ENCODE measurements at regions not wholly inside any gene's neighbourhood (a gene's known extent, or its start where the extent isn't known, plus 50 kb on each side); places are given as distances from the start of the nearest gene placed in this dataset.

GRCh38 chr5:62942384-62942783, 363.8 kb downstream of the LRRC70 start:
- no peak overlapping the region for H3K4me3 Mint-ChIP-seq
- H4K8ac ChIP-seq (replicated peaks; ENCODE audit: insufficient read length, low read depth, low read length): no peak overlapping the region
- no peaks in the 10 kb centered on the region for H3K4me1 ChIP-seq (ENCODE audit: insufficient read depth, low read length)
- no peak overlapping the region for H3T11ph ChIP-seq (ENCODE audit: low read length)
- no peak overlapping the region for H2BK5ac ChIP-seq (ENCODE audit: insufficient read length, low read length)
- TF ChIP-seq, protein P1, sequence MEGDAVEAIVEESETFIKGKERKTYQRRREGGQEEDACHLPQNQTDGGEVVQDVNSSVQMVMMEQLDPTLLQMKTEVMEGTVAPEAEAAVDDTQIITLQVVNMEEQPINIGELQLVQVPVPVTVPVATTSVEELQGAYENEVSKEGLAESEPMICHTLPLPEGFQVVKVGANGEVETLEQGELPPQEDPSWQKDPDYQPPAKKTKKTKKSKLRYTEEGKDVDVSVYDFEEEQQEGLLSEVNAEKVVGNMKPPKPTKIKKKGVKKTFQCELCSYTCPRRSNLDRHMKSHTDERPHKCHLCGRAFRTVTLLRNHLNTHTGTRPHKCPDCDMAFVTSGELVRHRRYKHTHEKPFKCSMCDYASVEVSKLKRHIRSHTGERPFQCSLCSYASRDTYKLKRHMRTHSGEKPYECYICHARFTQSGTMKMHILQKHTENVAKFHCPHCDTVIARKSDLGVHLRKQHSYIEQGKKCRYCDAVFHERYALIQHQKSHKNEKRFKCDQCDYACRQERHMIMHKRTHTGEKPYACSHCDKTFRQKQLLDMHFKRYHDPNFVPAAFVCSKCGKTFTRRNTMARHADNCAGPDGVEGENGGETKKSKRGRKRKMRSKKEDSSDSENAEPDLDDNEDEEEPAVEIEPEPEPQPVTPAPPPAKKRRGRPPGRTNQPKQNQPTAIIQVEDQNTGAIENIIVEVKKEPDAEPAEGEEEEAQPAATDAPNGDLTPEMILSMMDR (conservative IDR thresholded peaks at IDR 0.05): no peak
- no peak overlapping the region for H3K4ac ChIP-seq (ENCODE audit: low read depth, low read length)
- H3K4me1 Mint-ChIP-seq: peaks cover 7 to 10% of the 10 kb centered on the region in 2 experiments; a peak in 3 of 4 replicates
- no peaks in the 10 kb centered on the region for H3K36me3 Mint-ChIP-seq (ENCODE audit: insufficient read depth in 1 of 3, low read depth in 3 of 3)
- no peak for DNase-seq
- H4K5ac ChIP-seq (ENCODE audit: insufficient read length, low read depth, low read length): no peak overlapping the region
- no peak overlapping the region for H2BK20ac ChIP-seq (ENCODE audit: low read depth, low read length, poor library complexity, severe bottlenecking)
- no peak overlapping the region for H3K23ac ChIP-seq (ENCODE audit: insufficient read length, low read depth, low read length)
- no peaks in the 10 kb centered on the region for H3K23me2 ChIP-seq (ENCODE audit: insufficient read length, low read depth, low read length, poor library complexity, severe bottlenecking)
- no peak overlapping the region for H2BK15ac ChIP-seq (ENCODE audit: low read depth, low read length)
- no peak overlapping the region for H4K91ac ChIP-seq (ENCODE audit: insufficient read length, low read depth, low read length)
- no peak overlapping the region for H3K18ac ChIP-seq (ENCODE audit: insufficient read length, low read depth, low read length)
- no peak overlapping the region for H2AFZ ChIP-seq (ENCODE audit: low read length)
- no peak overlapping the region for H3K4me2 ChIP-seq (ENCODE audit: insufficient read depth, insufficient read length, low read length)
- no peak overlapping the region for H3K27ac Mint-ChIP-seq
- no peaks in the 10 kb centered on the region for H3K27me3 Mint-ChIP-seq (ENCODE audit: low read depth)
- no peak overlapping the region for H2BK12ac ChIP-seq (ENCODE audit: insufficient read length, low read depth, low read length)
- H3K27me3 ChIP-seq (ENCODE audit: insufficient read depth, low read length): no peaks in the 10 kb centered on the region
- no peak overlapping the region for H3K56ac ChIP-seq (ENCODE audit: insufficient read length, low read depth, low read length)
- H2BK120ac ChIP-seq (ENCODE audit: low read depth, low read length, poor library complexity, severe bottlenecking): no peak overlapping the region
- no peak overlapping the region for H3K9ac ChIP-seq (ENCODE audit: extremely low read depth, insufficient read length, low read length)
- WGBS (ENCODE audit: extremely low coverage, insufficient read length, low lambda C conversion rate): no CpG with 5 or more reads among the region's 4 CpGs
- H3K79me1 ChIP-seq (ENCODE audit: insufficient read depth, low read depth, low read length, poor library complexity, severe bottlenecking): no peaks in the 10 kb centered on the region
- no peaks in the 10 kb centered on the region for H3K9me3 Mint-ChIP-seq
- no peak overlapping the region for H3K14ac ChIP-seq (ENCODE audit: insufficient read depth, low read length)
- H2AK5ac ChIP-seq (ENCODE audit: insufficient read length, low read length): no peak overlapping the region
- H3K79me2 ChIP-seq (ENCODE audit: insufficient read depth, low read length): no peaks in the 10 kb centered on the region
- no peaks in the 10 kb centered on the region for H3K9me3 ChIP-seq (ENCODE audit: control insufficient read depth, low read depth, low read length)
- H4K20me1 ChIP-seq (ENCODE audit: control insufficient read depth, insufficient read depth, insufficient read length): no peaks in the 10 kb centered on the region
- no peak overlapping the region for H3K27ac ChIP-seq (ENCODE audit: insufficient read length, low read depth, low read length)

All from H9 (cell line).